Glutamatergic neuron (in vitro differentiated cells): ENCODE measurements at regions not wholly inside any gene's neighbourhood (a gene's known extent, or its start where the extent isn't known, plus 50 kb on each side); places are given as distances from the start of the nearest gene placed in this dataset.
"Not testable (repeated sequence)": the region's sequence is repeated elsewhere in the genome, so short reads cannot be mapped to it uniquely, and the experiment has no call there.

Source experiments
- DNase-seq: peaks from one replicate; pipeline ENCODE4 v3.0.0; 2022
- H3K27ac Mint-ChIP-seq: one replicate; pipeline ENCODE4 v1.8.0; 2020; ENCODE audit warnings: mild to moderate bottlenecking, mixed read lengths, inconsistent platforms; ENCODE audit not compliant: unreplicated experiment
- H3K27me3 Mint-ChIP-seq: one replicate; pipeline ENCODE4 v1.8.0; 2020; ENCODE audit warnings: mild to moderate bottlenecking, moderate library complexity, mixed read lengths, inconsistent platforms; ENCODE audit not compliant: unreplicated experiment
- H3K36me3 Mint-ChIP-seq: one replicate; pipeline ENCODE4 v1.8.0; 2020; ENCODE audit warnings: mild to moderate bottlenecking, mixed read lengths, inconsistent platforms; ENCODE audit not compliant: unreplicated experiment
- H3K4me1 Mint-ChIP-seq: one replicate; pipeline ENCODE4 v1.8.0; 2020; ENCODE audit warnings: mild to moderate bottlenecking, low read depth, mixed read lengths, inconsistent platforms; ENCODE audit not compliant: unreplicated experiment
- H3K4me3 Mint-ChIP-seq: one replicate; pipeline ENCODE4 v1.8.0; 2020; ENCODE audit warnings: mild to moderate bottlenecking, mixed read lengths, inconsistent platforms; ENCODE audit not compliant: unreplicated experiment
- H3K9me3 Mint-ChIP-seq: one replicate; pipeline ENCODE4 v1.8.0; 2020; ENCODE audit warnings: mild to moderate bottlenecking, moderate library complexity, mixed read lengths, inconsistent platforms; ENCODE audit not compliant: unreplicated experiment
- TF ChIP-seq, protein P1 (sequence below): fragments of 200-600 bp; sonication (generic); IDR thresholded peaks from one replicate; pipeline ENCODE4 v1.5.0; 2021; ENCODE audit not compliant: partially characterized antibody, unreplicated experiment

DNA sequence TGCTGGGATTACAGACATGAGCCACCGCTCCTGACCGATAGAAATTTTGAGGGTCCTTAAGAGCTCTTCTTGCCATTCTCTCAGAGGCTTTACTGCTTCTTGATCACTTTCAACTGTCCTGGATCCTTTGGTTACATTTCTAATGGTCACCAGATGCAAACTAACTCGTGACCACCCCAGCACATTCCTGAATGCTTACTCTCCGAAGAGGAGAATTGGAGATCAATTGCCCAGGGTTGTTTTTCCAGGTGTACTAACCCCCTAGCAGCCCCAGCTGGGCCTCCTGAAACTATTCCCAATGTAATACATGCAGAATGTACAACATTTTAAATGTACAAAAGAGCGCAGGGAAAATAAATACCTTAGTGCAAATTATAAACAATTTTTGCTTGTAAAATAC is 65.1 kb upstream of the TBL1XR1 start:
- H3K27ac Mint-ChIP-seq = no peak overlapping the region
- no peaks in the 10 kb centered on the region for H3K27me3 Mint-ChIP-seq
- H3K36me3 Mint-ChIP-seq = no peaks in the 10 kb centered on the region
- no peak for DNase-seq
- H3K9me3 Mint-ChIP-seq = no peaks in the 10 kb centered on the region
- no peak overlapping the region for H3K4me3 Mint-ChIP-seq
- TF ChIP-seq, protein P1, sequence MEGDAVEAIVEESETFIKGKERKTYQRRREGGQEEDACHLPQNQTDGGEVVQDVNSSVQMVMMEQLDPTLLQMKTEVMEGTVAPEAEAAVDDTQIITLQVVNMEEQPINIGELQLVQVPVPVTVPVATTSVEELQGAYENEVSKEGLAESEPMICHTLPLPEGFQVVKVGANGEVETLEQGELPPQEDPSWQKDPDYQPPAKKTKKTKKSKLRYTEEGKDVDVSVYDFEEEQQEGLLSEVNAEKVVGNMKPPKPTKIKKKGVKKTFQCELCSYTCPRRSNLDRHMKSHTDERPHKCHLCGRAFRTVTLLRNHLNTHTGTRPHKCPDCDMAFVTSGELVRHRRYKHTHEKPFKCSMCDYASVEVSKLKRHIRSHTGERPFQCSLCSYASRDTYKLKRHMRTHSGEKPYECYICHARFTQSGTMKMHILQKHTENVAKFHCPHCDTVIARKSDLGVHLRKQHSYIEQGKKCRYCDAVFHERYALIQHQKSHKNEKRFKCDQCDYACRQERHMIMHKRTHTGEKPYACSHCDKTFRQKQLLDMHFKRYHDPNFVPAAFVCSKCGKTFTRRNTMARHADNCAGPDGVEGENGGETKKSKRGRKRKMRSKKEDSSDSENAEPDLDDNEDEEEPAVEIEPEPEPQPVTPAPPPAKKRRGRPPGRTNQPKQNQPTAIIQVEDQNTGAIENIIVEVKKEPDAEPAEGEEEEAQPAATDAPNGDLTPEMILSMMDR = no peak
- no peaks in the 10 kb centered on the region for H3K4me1 Mint-ChIP-seq

DNA sequence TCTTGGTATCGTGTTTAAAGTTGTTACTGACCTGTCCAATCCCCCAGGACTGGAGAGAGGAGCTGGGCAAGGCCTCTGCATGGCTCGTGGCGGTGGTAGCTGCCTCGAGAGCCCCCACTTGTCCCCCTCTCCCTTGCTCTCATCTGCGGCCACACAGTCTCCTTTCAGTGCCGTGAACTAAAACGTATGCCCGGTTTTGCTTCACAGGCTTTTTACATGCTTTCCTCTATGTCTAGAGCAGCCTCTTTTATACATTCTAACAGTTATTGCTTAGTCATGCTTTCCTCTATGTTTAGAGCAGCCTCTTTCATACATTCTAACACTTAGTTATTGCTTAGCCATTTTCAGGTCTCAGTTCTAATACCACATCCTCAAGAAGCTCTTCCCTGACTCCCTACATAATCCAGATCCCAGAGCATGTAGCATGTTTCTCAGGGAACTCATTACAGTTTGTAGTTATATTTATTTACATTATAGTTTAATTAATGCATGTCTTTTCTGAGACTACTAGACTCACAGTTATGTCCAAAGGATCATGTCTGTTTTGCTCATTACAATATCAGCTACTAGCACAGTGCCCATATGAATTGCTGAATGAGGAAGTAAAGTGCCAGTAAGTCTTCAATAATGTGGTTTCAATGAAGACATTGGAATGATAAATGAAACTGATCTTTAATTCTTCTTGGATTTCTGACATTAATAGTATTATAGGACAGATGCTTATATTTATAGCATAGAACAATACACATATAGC is 66.5 kb upstream of the TBL1XR1 start:
- TF ChIP-seq, protein P1 = no peak
- H3K36me3 Mint-ChIP-seq = no peaks in the 10 kb centered on the region
- H3K27ac Mint-ChIP-seq = no peak overlapping the region
- H3K9me3 Mint-ChIP-seq = peaks cover 2% of the 10 kb centered on the region
- no peak for DNase-seq
- H3K27me3 Mint-ChIP-seq = no peaks in the 10 kb centered on the region
- H3K4me3 Mint-ChIP-seq = no peak overlapping the region
- H3K4me1 Mint-ChIP-seq = no peaks in the 10 kb centered on the region

DNA sequence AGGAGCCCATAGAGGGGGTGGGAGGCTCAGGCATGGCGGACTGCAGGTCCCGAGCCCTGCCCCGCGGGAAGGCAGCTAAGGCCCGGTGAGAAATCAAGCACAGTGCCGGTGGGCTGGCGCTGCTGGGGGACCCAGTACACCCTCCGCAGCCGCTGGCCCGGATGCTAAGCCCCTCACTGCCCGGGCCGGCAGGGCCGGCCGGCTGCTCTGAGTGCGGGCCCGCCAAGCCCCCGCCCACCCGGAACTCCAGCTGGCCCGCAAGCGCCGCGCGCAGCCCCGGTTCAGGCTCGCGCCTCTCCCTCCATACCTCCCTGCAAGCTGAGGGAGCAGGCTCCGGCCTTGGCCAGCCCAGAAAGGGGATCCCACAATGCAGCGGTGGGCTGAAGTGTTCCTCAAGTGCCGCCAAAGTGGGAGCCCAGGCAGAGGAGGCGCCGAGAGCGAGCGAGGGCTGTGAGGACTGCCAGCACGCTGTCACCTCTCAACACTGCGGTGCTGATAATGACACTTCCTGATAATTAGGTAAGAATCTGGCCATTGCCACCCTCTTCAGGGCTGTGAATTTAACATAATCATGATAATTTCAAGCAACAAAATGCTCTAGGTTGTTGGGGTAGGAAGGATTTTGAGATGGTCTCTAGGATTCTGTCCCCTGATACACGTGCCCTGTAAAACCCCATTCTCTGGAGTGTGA is 74.7 kb upstream of the TBL1XR1 start:
- H3K9me3 Mint-ChIP-seq, H3K27ac Mint-ChIP-seq: not testable (repeated sequence)

DNA sequence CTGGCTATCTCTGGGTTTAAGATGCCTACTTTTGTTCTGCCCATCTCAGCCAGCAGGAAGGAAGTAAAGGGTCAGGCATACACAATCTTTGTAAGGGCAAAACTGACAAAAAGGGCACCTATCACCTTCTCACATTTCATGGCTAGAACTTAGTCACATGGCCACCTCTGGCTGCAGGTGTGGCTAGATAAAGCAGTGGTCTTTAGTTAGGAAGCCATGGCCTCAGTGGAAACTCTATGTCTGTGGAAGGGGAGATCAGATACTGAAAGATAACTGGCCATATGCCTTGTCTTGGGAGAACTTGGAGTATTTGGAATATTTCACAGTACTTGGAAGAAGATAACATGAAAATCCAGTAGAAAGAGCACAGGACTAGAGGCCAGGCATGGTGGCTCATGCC is 80.7 kb upstream of the TBL1XR1 start:
- H3K9me3 Mint-ChIP-seq = no peaks in the 10 kb centered on the region
- H3K36me3 Mint-ChIP-seq = no peaks in the 10 kb centered on the region
- H3K4me1 Mint-ChIP-seq = no peaks in the 10 kb centered on the region
- H3K27me3 Mint-ChIP-seq = no peaks in the 10 kb centered on the region
- H3K27ac Mint-ChIP-seq = no peak overlapping the region
- no peak overlapping the region for H3K4me3 Mint-ChIP-seq
- no peak for DNase-seq
- TF ChIP-seq, protein P1 = no peak

More for the DNA sequence above, 74.7 kb upstream of the TBL1XR1 start:
- peaks cover 12% of the 10 kb centered on the region for H3K36me3 Mint-ChIP-seq
- not testable (repeated sequence) for DNase-seq, H3K4me1 Mint-ChIP-seq, H3K4me3 Mint-ChIP-seq, H3K27me3 Mint-ChIP-seq

DNA sequence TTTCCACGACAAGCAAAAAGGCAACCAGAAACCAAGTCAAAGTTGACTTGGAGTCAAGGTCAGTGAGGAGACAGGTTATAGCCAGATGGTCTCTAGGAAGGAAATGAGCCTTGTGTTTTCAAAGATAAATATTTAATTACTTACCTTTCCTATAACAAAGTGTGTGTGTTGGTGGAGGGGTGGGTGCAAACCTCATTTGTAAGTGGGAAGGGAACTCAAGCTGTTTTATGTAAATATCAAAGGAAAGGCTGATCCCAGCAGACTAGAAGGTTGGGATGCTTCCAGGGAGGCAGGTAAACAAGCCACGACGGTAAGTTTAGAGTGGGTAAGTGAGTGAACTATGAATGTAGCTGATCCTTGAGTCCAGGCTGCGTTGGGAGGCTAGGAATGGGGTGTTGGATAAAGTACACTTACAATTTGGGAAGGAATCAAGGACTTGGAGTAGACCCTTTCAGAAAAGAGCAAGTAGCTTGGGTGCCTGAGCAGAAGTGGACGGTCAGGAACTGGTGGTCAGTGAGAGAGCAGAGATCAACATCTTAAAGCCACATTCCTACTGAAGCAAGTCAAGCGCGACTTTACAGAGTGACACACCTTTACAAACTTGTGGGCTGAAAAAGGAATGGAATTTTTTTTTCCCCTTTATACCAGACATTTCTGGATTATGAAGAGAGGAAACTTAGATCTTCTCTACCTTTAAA is 82.0 kb upstream of the TBL1XR1 start:
- Mint-ChIP-seq H3K36me3 (no peaks in the 10 kb centered on the region), H3K27ac (no peak overlapping the region), H3K9me3 (no peaks in the 10 kb centered on the region), H3K27me3 (no peaks in the 10 kb centered on the region), H3K4me3 (no peak overlapping the region), H3K4me1 (no peaks in the 10 kb centered on the region)
- no peak for DNase-seq
- TF ChIP-seq, protein P1 = no peak
